ENCODE measurements at regions not wholly inside any gene's neighbourhood (a gene's known extent, or its start where the extent isn't known, plus 50 kb on each side); places are given as distances from the start of the nearest gene placed in this dataset.

DNA sequence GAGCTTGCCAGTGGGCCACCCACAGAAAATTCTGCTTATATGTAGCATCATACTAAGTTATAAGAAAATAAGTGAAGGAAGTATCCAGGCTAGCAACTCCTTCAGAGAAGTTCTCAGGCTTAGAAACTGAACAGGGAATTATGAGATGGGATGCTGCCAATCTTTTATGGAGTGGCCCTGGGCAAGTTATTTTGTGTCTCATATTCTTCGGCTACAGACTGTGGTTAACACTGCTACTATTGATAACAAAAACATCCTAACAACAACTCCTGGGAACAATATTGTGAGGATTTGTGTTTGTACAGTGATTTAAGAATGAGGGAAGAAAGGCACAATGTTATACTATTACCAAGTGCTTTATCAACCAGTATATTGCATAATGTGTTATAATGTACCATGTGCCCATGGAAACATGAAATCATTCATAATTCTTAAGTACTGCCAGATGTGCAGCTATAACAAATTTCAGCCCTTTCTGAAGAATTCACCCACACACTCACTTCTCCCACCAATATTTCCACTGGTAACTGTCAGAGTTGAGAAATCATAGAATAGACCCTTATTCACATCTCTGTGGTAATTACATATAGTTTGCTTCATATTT, 113.3 kb upstream of the SOX5 start:
- intact Hi-C loops (cut with micrococcal nuclease) (no loop called here), dilution Hi-C loops (cut with MboI; ENCODE audit: extremely low pct_ligation_motif_present, low sequenced_read_pairs) (no loop called here)
- Histone ChIP-seq H3K4me3 (replicated peaks in 1 of 3; ENCODE audit: insufficient read depth in 1 of 3, low read depth in 1 of 3, low read length in 3 of 3) (no peak overlapping the region), H3K36me3 (ENCODE audit: control insufficient read depth in 2 of 2, extremely low read depth in 1 of 2, insufficient read depth in 2 of 2, low read length in 2 of 2) (no peaks in the 10 kb centered on the region), H3K27ac (ENCODE audit: insufficient read depth, low read depth, low read length) (no peak overlapping the region), H3K4me1 (ENCODE audit: control insufficient read depth, extremely low read depth, insufficient read depth, low read length) (peaks cover 7% of the 10 kb centered on the region), H3K9ac (replicated peaks; ENCODE audit: extremely low read depth, insufficient read depth, low read length) (no peak overlapping the region), H3K9me3 (replicated peaks; ENCODE audit: control insufficient read depth, insufficient read depth, low read length) (no peaks in the 10 kb centered on the region), H4K20me1 (replicated peaks; ENCODE audit: control insufficient read depth, extremely low read depth, insufficient read depth, low read length) (no peaks in the 10 kb centered on the region), H3K9me1 (replicated peaks; ENCODE audit: control insufficient read depth, extremely low read depth, insufficient read depth, low read length) (no peaks in the 10 kb centered on the region), H3K27me3 (ENCODE audit: control insufficient read depth in 2 of 2, insufficient read depth in 2 of 2, low read length in 2 of 2) (no peaks in the 10 kb centered on the region), H3K79me2 (ENCODE audit: control insufficient read depth, insufficient read depth, low read length) (no peaks in the 10 kb centered on the region), H3K4me2 (ENCODE audit: insufficient read depth, low read length) (no peak overlapping the region), H2AFZ (ENCODE audit: low read depth, low read length) (no peak overlapping the region)
- CTCF ChIA-PET, result interaction anchor here (1.1 kb wide), 1 partner anchor 37 kb away, joined by 5 read pairs; no protein-coding TSS in a partner anchor
- POLR2A ChIA-PET, result no interaction called here
- TF ChIP-seq, protein P1, sequence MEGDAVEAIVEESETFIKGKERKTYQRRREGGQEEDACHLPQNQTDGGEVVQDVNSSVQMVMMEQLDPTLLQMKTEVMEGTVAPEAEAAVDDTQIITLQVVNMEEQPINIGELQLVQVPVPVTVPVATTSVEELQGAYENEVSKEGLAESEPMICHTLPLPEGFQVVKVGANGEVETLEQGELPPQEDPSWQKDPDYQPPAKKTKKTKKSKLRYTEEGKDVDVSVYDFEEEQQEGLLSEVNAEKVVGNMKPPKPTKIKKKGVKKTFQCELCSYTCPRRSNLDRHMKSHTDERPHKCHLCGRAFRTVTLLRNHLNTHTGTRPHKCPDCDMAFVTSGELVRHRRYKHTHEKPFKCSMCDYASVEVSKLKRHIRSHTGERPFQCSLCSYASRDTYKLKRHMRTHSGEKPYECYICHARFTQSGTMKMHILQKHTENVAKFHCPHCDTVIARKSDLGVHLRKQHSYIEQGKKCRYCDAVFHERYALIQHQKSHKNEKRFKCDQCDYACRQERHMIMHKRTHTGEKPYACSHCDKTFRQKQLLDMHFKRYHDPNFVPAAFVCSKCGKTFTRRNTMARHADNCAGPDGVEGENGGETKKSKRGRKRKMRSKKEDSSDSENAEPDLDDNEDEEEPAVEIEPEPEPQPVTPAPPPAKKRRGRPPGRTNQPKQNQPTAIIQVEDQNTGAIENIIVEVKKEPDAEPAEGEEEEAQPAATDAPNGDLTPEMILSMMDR (IDR thresholded peaks at IDR 0.05; ENCODE audit: extremely low read depth in 1 of 2, insufficient read depth in 1 of 2, low read depth in 1 of 2, low read length in 2 of 2), result no peak
- no peak for TF ChIP-seq MAX (IDR thresholded peaks at IDR 0.05; ENCODE audit: insufficient read depth, insufficient read length)
- TF ChIP-seq POLR2A (IDR thresholded peaks at IDR 0.05; ENCODE audit: low read depth, low read length), result no peak
- no peak for TF ChIP-seq MYC (IDR thresholded peaks at IDR 0.05; ENCODE audit: low read depth, low read length)
- TF ChIP-seq FOS (IDR thresholded peaks at IDR 0.05; ENCODE audit: borderline replicate concordance, insufficient read depth, low read length), result no peak
- no peak for TF ChIP-seq GATA2 (IDR thresholded peaks at IDR 0.05; ENCODE audit: insufficient read depth, insufficient read length, low read depth, low read length)
- no peak for TF ChIP-seq POLR2AphosphoS5 (IDR thresholded peaks at IDR 0.05; ENCODE audit: insufficient read depth, low read depth, low read length)
- TF ChIP-seq EZH2 (IDR thresholded peaks at IDR 0.05; ENCODE audit: borderline replicate concordance, low read depth, low read length, severe bottlenecking), result no peak
- FAIRE-seq, result no peak
- DNase-seq (ENCODE audit: low read depth, low spot score), result no peak
- no TSS peak for BruUV-seq (replicated peaks)
